ENCODE measurements at regions not wholly inside any gene's neighbourhood (a gene's known extent, or its start where the extent isn't known, plus 50 kb on each side); places are given as distances from the start of the nearest gene placed in this dataset.
A peak's percentile ranks its signal among the peaks of the same experiment; 100 is the strongest.
"Not testable (repeated sequence)": the region's sequence is repeated elsewhere in the genome, so short reads cannot be mapped to it uniquely, and the experiment has no call there.

DNA sequence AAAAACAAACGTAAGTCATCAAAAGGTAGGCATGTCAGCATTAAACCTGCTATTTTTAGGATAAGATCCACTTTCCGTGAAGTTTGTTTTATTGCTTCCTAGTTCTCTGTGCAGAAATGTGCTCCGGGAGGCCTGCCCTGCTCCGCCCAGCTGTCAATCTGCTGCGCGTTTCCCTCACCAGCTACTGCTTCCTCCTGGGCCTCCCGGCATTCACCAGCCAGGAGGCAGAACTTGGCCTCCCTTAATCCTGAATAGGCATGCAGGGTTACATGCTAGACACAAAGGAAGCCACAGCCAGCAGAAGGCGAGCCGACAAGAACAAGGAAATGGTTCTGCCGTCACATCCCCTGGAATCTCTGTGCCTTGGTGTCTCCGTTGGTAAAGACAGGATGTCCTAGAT, 386.2 kb downstream of the IRS2 start:
- H2BK20ac ChIP-seq (ENCODE audit: low read depth, low read length, poor library complexity, severe bottlenecking): no peak overlapping the region
- Mint-ChIP-seq H3K4me3 (no peak overlapping the region), H3K9me3 (peaks cover 6 to 11% of the 10 kb centered on the region in 2 experiments), H3K27me3 (ENCODE audit: low read depth) (no peaks in the 10 kb centered on the region), H3K4me1 (peaks cover 11 to 12% of the 10 kb centered on the region in 2 experiments), H3K27ac (no peak overlapping the region), H3K36me3 (ENCODE audit: insufficient read depth in 1 of 3, low read depth in 3 of 3) (peaks cover 1 to 2% (median 2%) of the 10 kb centered on the region in 3 experiments; a peak in 4 of 7 replicates)
- no peak overlapping the region for H3T11ph ChIP-seq (ENCODE audit: low read length)
- H3K14ac ChIP-seq (ENCODE audit: insufficient read depth, low read length): no peak overlapping the region
- H3K4me1 ChIP-seq (ENCODE audit: insufficient read depth, low read length): no peaks in the 10 kb centered on the region
- H3K27ac ChIP-seq (ENCODE audit: insufficient read length, low read depth, low read length): no peak overlapping the region
- DNase-seq: peak; percentile 36
- no peak overlapping the region for H3K9ac ChIP-seq (ENCODE audit: extremely low read depth, insufficient read length, low read length)
- H3K23me2 ChIP-seq (ENCODE audit: insufficient read length, low read depth, low read length, poor library complexity, severe bottlenecking): no peaks in the 10 kb centered on the region
- no peak overlapping the region for H2AFZ ChIP-seq (ENCODE audit: low read length)
- no peaks in the 10 kb centered on the region for H3K27me3 ChIP-seq (ENCODE audit: insufficient read depth, low read length)
- no peaks in the 10 kb centered on the region for H4K20me1 ChIP-seq (ENCODE audit: control insufficient read depth, insufficient read depth, insufficient read length)
- H2BK5ac ChIP-seq (ENCODE audit: insufficient read length, low read length): no peak overlapping the region
- no peak overlapping the region for H4K5ac ChIP-seq (ENCODE audit: insufficient read length, low read depth, low read length)
- H4K8ac ChIP-seq (replicated peaks; ENCODE audit: insufficient read length, low read depth, low read length): no peak overlapping the region
- WGBS (ENCODE audit: extremely low coverage, insufficient read length, low lambda C conversion rate): no CpG with 5 or more reads among the region's 11 CpGs
- H3K18ac ChIP-seq (ENCODE audit: insufficient read length, low read depth, low read length): no peak overlapping the region
- H3K4me2 ChIP-seq (ENCODE audit: insufficient read depth, insufficient read length, low read length): no peak overlapping the region
- no peak overlapping the region for H2BK12ac ChIP-seq (ENCODE audit: insufficient read length, low read depth, low read length)
- TF ChIP-seq, protein P1, sequence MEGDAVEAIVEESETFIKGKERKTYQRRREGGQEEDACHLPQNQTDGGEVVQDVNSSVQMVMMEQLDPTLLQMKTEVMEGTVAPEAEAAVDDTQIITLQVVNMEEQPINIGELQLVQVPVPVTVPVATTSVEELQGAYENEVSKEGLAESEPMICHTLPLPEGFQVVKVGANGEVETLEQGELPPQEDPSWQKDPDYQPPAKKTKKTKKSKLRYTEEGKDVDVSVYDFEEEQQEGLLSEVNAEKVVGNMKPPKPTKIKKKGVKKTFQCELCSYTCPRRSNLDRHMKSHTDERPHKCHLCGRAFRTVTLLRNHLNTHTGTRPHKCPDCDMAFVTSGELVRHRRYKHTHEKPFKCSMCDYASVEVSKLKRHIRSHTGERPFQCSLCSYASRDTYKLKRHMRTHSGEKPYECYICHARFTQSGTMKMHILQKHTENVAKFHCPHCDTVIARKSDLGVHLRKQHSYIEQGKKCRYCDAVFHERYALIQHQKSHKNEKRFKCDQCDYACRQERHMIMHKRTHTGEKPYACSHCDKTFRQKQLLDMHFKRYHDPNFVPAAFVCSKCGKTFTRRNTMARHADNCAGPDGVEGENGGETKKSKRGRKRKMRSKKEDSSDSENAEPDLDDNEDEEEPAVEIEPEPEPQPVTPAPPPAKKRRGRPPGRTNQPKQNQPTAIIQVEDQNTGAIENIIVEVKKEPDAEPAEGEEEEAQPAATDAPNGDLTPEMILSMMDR (conservative IDR thresholded peaks at IDR 0.05): no peak
- H3K79me2 ChIP-seq (ENCODE audit: insufficient read depth, low read length): no peaks in the 10 kb centered on the region
- H3K23ac ChIP-seq (ENCODE audit: insufficient read length, low read depth, low read length): no peak overlapping the region
- H3K56ac ChIP-seq (ENCODE audit: insufficient read length, low read depth, low read length): no peak overlapping the region
- no peak overlapping the region for H2BK15ac ChIP-seq (ENCODE audit: low read depth, low read length)
- H4K91ac ChIP-seq (ENCODE audit: insufficient read length, low read depth, low read length): no peak overlapping the region
- no peak overlapping the region for H2BK120ac ChIP-seq (ENCODE audit: low read depth, low read length, poor library complexity, severe bottlenecking)
- no peak overlapping the region for H2AK5ac ChIP-seq (ENCODE audit: insufficient read length, low read length)
- H3K79me1 ChIP-seq (ENCODE audit: insufficient read depth, low read depth, low read length, poor library complexity, severe bottlenecking): no peaks in the 10 kb centered on the region
- no peak overlapping the region for H3K4ac ChIP-seq (ENCODE audit: low read depth, low read length)
- H3K9me3 ChIP-seq (ENCODE audit: control insufficient read depth, low read depth, low read length): no peaks in the 10 kb centered on the region

- not testable (repeated sequence) for H3K4me1 ChIP-seq (ENCODE audit: insufficient read depth, low read length); H3K18ac ChIP-seq (ENCODE audit: insufficient read length, low read depth, low read length); H2BK12ac ChIP-seq (ENCODE audit: insufficient read length, low read depth, low read length); H3K27ac Mint-ChIP-seq; H3K56ac ChIP-seq (ENCODE audit: insufficient read length, low read depth, low read length); H4K8ac ChIP-seq (replicated peaks; ENCODE audit: insufficient read length, low read depth, low read length); H3K9me3 Mint-ChIP-seq; H3K27ac ChIP-seq (ENCODE audit: insufficient read length, low read depth, low read length); H4K91ac ChIP-seq (ENCODE audit: insufficient read length, low read depth, low read length); H3K4me3 Mint-ChIP-seq; H3K79me2 ChIP-seq (ENCODE audit: insufficient read depth, low read length); H2BK15ac ChIP-seq (ENCODE audit: low read depth, low read length); H3K9ac ChIP-seq (ENCODE audit: extremely low read depth, insufficient read length, low read length); H4K5ac ChIP-seq (ENCODE audit: insufficient read length, low read depth, low read length); H2BK20ac ChIP-seq (ENCODE audit: low read depth, low read length, poor library complexity, severe bottlenecking); H3K9me3 ChIP-seq (ENCODE audit: control insufficient read depth, low read depth, low read length); H3K36me3 Mint-ChIP-seq (ENCODE audit: insufficient read depth in 1 of 3, low read depth in 3 of 3); H2BK120ac ChIP-seq (ENCODE audit: low read depth, low read length, poor library complexity, severe bottlenecking); H2AK5ac ChIP-seq (ENCODE audit: insufficient read length, low read length); H3K4me2 ChIP-seq (ENCODE audit: insufficient read depth, insufficient read length, low read length); H3K79me1 ChIP-seq (ENCODE audit: insufficient read depth, low read depth, low read length, poor library complexity, severe bottlenecking); H2BK5ac ChIP-seq (ENCODE audit: insufficient read length, low read length); H3K4ac ChIP-seq (ENCODE audit: low read depth, low read length); H3K27me3 ChIP-seq (ENCODE audit: insufficient read depth, low read length); H3K23me2 ChIP-seq (ENCODE audit: insufficient read length, low read depth, low read length, poor library complexity, severe bottlenecking); H3T11ph ChIP-seq (ENCODE audit: low read length); H2AFZ ChIP-seq (ENCODE audit: low read length); H3K14ac ChIP-seq (ENCODE audit: insufficient read depth, low read length); H3K23ac ChIP-seq (ENCODE audit: insufficient read length, low read depth, low read length); H3K27me3 Mint-ChIP-seq (ENCODE audit: low read depth); DNase-seq; H4K20me1 ChIP-seq (ENCODE audit: control insufficient read depth, insufficient read depth, insufficient read length)
- no CpG with 5 or more reads among the region's 5 CpGs for WGBS (ENCODE audit: extremely low coverage, insufficient read length, low lambda C conversion rate)
- H3K4me1 Mint-ChIP-seq: peaks cover 11 to 12% of the 10 kb centered on the region in 2 experiments
Measured at GRCh38 chr13:109398071-109398470, 388.3 kb downstream of the IRS2 start.

Measured in H9 (cell line).